ENCODE measurements at regions not wholly inside any gene's neighbourhood (a gene's known extent, or its start where the extent isn't known, plus 50 kb on each side); places are given as distances from the start of the nearest gene placed in this dataset.
A peak's percentile ranks its signal among the peaks of the same experiment; 100 is the strongest.

- intact Hi-C loops (cut with DNase I), result no loop called here
- DNase-seq, result peak; percentile 19
- no peaks in the 10 kb centered on the region for H3K36me3 ChIP-seq
- no peaks in the 10 kb centered on the region for H3K9me3 ChIP-seq
- no peak for ATAC-seq
- H3K4me3 ChIP-seq, result no peak overlapping the region
- no peak overlapping the region for H3K27ac ChIP-seq
- H3K27me3 ChIP-seq (ENCODE audit: low read depth), result no peaks in the 10 kb centered on the region
- H3K4me1 ChIP-seq, result no peaks in the 10 kb centered on the region
- TF ChIP-seq, protein P1, sequence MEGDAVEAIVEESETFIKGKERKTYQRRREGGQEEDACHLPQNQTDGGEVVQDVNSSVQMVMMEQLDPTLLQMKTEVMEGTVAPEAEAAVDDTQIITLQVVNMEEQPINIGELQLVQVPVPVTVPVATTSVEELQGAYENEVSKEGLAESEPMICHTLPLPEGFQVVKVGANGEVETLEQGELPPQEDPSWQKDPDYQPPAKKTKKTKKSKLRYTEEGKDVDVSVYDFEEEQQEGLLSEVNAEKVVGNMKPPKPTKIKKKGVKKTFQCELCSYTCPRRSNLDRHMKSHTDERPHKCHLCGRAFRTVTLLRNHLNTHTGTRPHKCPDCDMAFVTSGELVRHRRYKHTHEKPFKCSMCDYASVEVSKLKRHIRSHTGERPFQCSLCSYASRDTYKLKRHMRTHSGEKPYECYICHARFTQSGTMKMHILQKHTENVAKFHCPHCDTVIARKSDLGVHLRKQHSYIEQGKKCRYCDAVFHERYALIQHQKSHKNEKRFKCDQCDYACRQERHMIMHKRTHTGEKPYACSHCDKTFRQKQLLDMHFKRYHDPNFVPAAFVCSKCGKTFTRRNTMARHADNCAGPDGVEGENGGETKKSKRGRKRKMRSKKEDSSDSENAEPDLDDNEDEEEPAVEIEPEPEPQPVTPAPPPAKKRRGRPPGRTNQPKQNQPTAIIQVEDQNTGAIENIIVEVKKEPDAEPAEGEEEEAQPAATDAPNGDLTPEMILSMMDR (IDR thresholded peaks at IDR 0.05), result no peak
These were observed 51.8 kb upstream of the MED9 start for GRCh38 chr17:17425005-17425404.

DNA sequence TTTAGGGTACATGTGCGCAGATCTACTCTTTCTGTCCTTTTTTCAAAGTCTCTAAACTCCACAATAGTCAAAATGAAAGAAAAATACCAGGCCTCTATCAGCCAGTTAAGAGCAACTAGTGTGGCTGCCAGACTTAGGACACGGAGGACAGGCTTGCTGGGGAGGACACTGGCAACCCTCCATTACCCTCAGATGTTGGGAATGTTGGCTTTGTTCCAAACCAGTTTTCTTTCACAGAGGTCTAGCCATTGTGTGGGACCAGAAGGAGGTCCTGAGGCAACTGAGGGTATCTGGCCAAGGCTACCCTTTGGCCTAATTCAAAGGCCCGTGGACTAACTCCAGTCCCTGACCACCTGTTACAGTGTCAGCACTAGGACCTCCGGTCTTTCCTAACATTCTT lies 51.2 kb upstream of the MED9 start:
- TF ChIP-seq, protein P1 (IDR thresholded peaks at IDR 0.05), result no peak
- Histone ChIP-seq H3K27ac (no peak overlapping the region), H3K36me3 (no peaks in the 10 kb centered on the region), H3K27me3 (ENCODE audit: low read depth) (no peaks in the 10 kb centered on the region), H3K9me3 (no peaks in the 10 kb centered on the region), H3K4me3 (no peak overlapping the region), H3K4me1 (no peaks in the 10 kb centered on the region)
- ATAC-seq, result no peak
- intact Hi-C loops (cut with DNase I), result no loop called here
- no peak for DNase-seq

GRCh38 chr17:17426184-17426583 lies 50.6 kb upstream of the MED9 start:
- DNase-seq (no peak), ATAC-seq (no peak)
- no peaks in the 10 kb centered on the region for H3K9me3 ChIP-seq
- TF ChIP-seq, protein P1 (IDR thresholded peaks at IDR 0.05), result no peak
- no peak overlapping the region for H3K4me3 ChIP-seq
- no peaks in the 10 kb centered on the region for H3K27me3 ChIP-seq (ENCODE audit: low read depth)
- no peaks in the 10 kb centered on the region for H3K4me1 ChIP-seq
- H3K27ac ChIP-seq, result no peak overlapping the region
- intact Hi-C loops (cut with DNase I), result no loop called here
- H3K36me3 ChIP-seq, result no peaks in the 10 kb centered on the region

Measured in lower lobe of right lung (tissue), 2 donors.